ENCODE measurements at regions not wholly inside any gene's neighbourhood (a gene's known extent, or its start where the extent isn't known, plus 50 kb on each side); places are given as distances from the start of the nearest gene placed in this dataset.

DNA sequence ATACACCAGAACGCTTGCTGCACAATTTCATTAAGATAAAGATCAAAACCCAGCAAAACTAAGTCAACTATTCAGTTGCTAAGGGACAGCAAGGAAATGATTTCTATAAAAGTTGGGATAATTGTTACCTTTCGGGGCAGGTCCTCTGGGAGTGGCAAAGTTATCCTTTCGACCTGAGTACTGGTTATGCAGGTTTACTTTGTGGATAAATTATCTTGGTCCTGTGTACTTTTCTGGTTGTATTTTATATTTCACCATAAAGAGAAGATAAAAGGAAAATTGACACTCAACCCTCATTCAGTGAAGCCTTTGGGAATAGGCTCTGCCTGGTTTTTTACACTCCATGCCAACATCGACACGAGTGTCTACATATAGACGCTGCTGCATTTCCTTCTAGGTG is 146.5 kb downstream of the SYK start:
- no peak for DNase-seq

- no peak for DNase-seq
These were observed 149.0 kb downstream of the SYK start for GRCh38 chr9:90950600-90950999.

DNA sequence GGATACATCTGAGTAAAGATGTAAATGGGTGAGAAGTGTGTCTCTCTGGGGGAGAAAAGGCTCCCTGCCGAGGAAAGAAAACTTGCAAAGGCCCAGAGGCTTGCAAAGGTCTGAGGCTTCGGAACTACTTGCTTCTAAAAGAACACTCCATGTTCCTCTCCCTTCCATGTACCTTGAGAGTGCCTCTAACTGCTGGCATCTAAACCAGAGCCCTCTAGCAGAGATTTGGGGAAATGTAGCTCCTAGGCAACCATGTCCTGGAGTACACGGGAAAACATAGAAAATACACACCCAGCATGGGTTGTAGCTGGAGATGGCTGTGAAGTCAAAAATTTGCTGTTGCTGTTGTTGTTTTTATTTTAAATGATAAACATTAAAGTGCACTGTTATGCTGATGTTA is 151.6 kb downstream of the SYK start:
- DNase-seq = no peak

GRCh38 chr9:90953805-90954204 is 152.2 kb downstream of the SYK start:
- no peak for DNase-seq

DNA sequence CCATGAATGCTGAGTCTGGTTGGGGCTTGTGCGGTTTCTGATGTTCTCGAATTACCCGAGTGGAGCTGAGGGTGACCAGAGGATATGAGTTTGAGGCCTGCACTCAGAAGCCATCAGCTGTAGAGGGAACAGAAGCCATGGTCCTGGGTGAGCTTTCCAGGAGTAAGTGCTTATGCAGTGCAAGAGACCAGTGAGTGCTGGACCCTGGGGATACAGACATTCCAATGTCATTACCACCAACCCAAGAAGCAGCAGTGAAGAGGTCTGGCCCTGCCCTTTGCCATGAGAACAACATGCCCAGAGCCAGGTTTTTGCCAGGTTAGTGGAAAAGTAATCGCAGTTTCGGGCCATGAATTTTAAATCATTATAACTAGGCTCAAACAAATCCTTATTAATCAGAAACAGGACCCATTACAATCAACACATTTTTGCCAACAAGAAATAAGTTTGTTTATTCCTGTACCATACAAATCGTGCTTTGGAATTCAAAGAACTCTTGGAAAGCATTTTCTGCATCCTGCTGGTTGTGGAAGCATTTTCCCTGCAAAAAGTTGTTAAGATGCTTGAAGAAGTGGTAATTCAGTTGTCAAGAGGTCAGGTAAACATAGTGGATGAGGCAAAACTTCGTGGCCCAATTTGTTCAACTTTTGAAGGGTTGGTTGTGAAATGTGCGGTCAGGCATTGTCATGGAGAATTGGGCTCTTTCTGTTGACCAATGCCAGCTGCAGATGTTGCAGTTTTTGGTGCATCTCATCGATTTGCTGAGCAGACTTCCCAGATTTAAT is 154.6 kb downstream of the SYK start:
- DNase-seq = no peak

DNA sequence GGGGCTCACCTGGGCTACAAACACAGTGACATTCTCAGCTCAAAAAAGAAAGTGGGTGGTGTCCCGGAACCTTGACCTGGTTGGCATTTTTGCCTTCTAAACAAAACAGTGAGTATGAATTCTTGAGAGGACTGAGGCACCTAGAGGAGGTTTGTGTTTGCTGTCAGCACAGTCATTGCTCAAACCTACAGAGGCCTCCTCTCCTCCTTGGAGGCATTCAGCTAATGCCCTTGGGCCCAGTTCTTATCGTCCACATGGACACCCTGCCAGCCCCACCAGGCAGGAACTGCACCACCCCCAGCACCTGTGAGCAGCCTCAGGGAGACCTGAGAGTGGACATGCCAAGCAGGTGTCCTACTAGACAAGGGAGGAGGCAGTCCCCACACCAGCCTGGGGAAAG is 156.7 kb downstream of the SYK start:
- DNase-seq = no peak

- DNase-seq = no peak
These were observed 159.3 kb downstream of the SYK start for GRCh38 chr9:90960941-90961340.

- DNase-seq = no peak
These were observed 159.8 kb downstream of the SYK start for GRCh38 chr9:90961375-90961774.

DNA sequence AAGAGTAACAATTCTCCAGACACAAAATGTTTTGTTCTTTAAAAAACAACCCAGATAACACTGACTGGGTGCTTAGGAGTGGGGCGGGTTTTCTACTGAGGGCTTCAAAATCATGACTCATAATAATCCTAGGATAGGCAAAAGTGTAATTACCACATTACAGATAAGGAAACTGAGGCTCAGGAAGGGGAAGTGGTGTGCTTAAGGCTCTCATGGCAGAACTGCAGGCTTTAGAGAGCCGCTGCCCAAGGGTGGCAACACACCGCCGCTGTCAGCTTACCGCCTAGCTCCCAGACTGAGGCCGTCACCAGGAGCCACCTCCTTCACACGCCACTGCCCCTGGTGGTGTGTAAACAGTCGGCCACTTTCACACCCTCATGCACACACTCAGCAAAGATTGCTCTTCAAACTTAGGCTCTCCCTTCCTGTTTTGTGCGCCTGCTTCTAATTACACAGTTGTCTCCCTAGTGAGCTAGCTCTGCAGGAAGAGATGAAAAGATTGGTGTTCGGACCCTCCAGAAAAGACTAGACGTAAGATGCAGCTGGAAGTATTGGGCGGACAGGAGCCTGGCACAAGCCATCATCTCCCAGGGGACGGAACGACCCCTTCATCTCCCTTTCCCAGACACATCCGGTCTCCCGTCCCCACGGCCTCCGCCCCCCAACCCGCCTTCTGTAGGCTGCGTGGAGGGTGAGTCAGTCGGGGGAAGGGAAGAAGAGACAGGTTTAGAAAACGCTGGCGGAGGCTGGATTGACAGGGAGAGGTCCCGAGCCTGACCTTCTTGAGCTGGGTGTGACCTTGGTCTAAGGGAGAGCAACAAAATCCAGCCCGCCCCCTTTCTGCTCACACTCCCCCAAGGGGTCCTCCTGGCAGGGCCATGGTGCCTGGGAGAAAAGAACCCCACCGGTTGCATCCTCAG is 162.7 kb downstream of the SYK start:
- no peak for DNase-seq

GRCh38 chr9:90965226-90966030 is 163.8 kb downstream of the SYK start:
- DNase-seq = no peak

GRCh38 chr9:90966031-90966290 is 164.3 kb downstream of the SYK start:
- no peak for DNase-seq

DNA sequence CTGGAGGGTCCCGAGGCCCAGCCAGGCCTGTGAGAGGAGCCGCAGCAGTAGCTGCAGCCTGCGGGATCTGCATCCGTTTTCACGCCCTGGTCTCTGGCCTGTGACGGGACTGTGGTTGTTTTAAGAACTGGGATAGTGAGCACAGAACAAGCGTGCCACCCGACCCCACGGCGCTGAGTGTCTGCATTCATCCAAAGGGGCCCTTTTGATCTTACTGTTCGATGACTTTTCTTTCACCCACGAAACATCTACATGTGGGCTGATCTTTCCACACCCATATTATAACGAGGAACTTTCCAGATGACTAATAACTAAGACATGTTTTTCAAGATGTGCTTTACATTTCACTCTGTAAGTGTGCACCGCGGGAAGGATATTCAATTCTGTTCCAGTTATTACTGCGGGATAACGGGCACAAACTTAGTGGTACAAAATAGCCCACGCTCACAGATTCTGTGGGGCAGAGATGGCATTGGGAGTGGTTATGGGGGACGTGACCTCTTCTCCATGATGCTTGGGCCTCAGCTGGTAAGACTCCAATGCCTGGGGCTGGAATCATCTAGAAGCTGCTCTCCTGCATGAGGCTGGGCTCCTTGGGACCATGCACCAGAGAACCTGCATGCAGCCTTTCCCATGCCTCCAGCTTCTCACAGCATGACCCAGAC is 165.0 kb downstream of the SYK start:
- no peak for DNase-seq

- DNase-seq = no peak
These were observed 165.5 kb downstream of the SYK start for GRCh38 chr9:90967145-90967538.

GRCh38 chr9:90969021-90969675 is 167.5 kb downstream of the SYK start:
- DNase-seq = no peak

GRCh38 chr9:90970608-90971007 is 169.0 kb downstream of the SYK start:
- no peak for DNase-seq

DNA sequence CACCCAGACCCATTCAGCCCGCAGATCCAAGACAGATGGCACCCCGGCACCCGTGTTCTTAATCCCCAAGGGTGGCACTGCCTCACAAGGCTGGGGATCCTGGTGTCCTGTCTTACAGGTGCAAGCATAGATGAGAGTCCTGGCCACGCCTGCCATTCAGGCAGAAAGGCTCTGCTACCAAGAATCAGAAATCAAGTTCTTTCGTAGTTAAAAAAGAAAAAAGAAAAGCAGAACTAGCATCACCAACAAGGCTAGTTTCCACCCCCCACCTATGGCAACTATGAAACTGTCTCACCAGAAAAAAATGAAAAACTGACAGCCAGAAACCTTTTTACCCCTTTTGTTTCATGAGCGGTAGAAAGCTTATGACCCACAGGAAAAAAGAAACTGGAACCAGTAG is 170.4 kb downstream of the SYK start:
- DNase-seq = no peak

- DNase-seq = no peak
These were observed 172.4 kb downstream of the SYK start for GRCh38 chr9:90974016-90974415.

DNA sequence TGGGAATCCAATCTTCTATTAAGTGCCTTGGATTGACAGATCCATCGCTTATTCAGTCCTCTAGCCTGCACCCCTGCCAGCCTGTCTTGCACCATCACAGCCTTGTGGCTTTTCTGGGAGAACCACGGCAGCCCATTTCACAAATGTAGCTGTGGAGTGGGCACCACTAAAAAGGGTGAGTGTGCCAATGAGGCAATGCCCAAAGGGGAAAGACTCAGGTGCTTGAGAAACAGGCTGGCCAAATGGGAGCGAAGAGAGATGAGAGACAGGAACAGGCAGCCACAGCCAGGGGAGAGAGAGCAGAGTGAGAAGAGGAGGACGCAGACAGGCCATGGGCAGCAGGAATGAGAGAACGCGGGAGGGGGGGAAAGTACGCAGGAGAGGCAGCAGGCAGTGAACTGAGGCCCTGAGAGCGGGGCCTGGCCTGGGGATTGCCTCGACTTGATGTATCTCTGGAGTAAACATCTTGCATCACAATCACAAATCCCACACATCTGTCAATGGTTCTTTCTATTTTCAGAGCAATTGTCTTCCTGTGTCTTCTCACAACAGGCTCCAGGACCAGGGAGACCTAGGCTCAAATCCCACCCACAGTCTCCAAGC is 173.1 kb downstream of the SYK start:
- DNase-seq = no peak

DNA sequence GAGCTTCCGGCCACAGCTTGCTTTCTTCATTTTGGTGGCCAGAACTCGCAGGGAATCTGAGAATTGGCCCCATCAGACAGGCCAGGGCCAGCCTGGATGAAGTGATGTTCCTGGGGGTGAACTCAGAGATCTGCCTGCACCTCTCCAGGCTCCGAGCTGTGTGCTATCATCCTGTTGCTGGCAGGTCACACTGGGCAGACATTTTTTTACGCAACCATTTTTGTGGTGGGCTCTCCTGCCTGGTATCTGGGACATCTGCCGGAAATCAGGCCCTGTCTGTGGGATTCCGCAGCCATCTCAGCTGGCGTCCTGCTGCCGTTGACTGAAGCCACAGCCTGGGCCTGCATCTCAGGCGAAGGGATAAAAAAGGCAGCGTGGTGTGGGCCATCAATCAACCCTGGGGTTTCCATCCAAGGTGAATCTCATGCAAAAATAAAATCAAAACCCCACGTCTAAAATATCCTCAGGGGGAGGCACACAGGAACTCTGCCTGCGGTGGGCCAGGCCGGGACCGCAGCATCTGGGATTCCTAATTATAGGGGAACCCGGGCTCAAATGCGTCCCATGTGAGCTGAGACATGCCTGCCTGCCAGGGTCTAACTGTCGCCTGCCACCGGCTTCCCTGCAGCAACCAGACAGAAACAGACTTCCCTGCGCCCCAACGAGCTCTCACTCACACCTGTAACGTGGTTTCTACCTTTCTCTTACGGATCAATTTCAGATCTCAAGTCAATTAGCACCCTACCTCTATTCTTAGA is 174.3 kb downstream of the SYK start:
- no peak for DNase-seq

DNA sequence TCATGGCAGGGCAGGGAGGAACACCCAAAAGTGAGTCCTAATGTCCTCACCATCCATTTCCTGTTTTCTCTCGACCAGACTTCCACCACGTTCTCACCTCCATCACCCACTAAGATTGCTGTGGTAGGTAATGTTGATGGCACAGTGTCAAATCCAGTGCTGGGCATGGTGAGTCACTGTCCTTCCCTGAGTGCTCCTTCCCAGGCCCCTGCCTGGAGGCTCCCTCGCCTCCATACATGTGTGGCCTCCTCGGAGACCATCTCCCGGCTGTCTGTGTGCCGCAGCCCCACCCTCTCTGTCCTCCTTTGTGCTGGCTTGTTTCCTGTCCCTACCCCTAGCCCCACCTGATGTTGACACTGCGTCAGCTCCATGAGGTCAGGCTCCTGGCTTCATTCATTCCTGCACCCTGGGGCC is 177.5 kb downstream of the SYK start:
- no peak for DNase-seq

DNA sequence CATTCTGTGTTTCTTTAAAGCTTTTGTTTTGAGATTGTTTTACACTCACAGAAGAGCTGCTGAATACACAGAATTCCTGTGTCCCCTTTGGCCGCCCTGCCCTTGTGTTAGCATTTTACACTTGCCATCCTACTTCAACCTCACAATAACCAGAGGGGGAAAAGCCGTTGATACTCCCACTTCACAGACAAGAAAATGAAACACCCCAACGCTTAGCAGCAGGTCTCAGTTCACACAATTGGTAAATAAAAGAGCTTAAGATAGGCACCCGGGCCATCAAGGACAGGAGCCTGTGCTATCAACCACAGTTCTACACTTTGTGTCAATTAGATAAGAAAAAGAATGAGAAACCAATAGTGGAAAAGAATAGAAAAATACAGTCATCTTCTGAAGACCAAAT is 178.0 kb downstream of the SYK start:
- no peak for DNase-seq
